Esophagus muscularis mucosa (tissue), 4 donors: ENCODE measurements at regions not wholly inside any gene's neighbourhood (a gene's known extent, or its start where the extent isn't known, plus 50 kb on each side); places are given as distances from the start of the nearest gene placed in this dataset.

Source experiments
- DNase-seq: peaks from one replicate; pipeline ENCODE4 v3.0.0-alpha.2; 2017; ENCODE audit errors: extremely low spot score
- H3K27ac ChIP-seq, 4 donors: fragments of 200-600 bp; sonication (generic); replicated peaks in 1 of 4; 1 replicate in 3 of 4; 2 replicates in 1 of 4; pipeline ENCODE4 v1.5.1; 2016 to 2019; ENCODE audit warnings: mild to moderate bottlenecking in 1 of 4
- H3K27me3 ChIP-seq, 4 donors: fragments of 200-600 bp; sonication (generic); one replicate each; pipeline versions ENCODE4 v1.5.1 to v1.6.0; 2016 to 2019
- H3K36me3 ChIP-seq, 4 donors: fragments of 200-600 bp; sonication (generic); one replicate each; pipeline ENCODE4 v1.5.1; 2016 to 2019
- H3K4me1 ChIP-seq, 4 donors: fragments of 200-600 bp; sonication (generic); one replicate each; pipeline ENCODE4 v1.5.1; 2016 to 2019
- H3K4me3 ChIP-seq, 4 donors: fragments of 200-600 bp; sonication (generic); 1 replicate in 2 of 4; 2 replicates in 2 of 4; pipeline ENCODE4 v1.5.1; 2016 to 2019; ENCODE audit warnings: mild to moderate bottlenecking in 4 of 4, moderate library complexity in 1 of 4
- H3K9me3 ChIP-seq, 4 donors: fragments of 200-600 bp; sonication (generic); 1 replicate in 3 of 4; 2 replicates in 1 of 4; pipeline ENCODE4 v1.5.1; 2016 to 2019
- EP300 ChIP-seq: sonication (generic); formaldehyde crosslinking; IDR thresholded peaks from one replicate; pipeline ENCODE4 v1.6.1; 2017; ENCODE audit warnings: antibody characterized with exemption
- POLR2A ChIP-seq: fragments of 450-650 bp; IDR thresholded peaks from one replicate; pipeline ENCODE4 v1.6.1; 2017; ENCODE audit warnings: antibody characterized with exemption, moderate library complexity, mild to moderate bottlenecking, low read depth
- POLR2AphosphoS5 ChIP-seq, 2 donors: sonication (generic); formaldehyde crosslinking; IDR thresholded peaks; one replicate each; pipeline ENCODE4 v1.6.1; 2017; ENCODE audit warnings: antibody characterized with exemption in 2 of 2
- WGBS: methylation state at CpG from one replicate; pipeline ENCODE4 v1.1.5; 2018; 5-methylcytosine and 5-hydroxymethylcytosine counted together
- intact Hi-C: fragments of 100-400 bp; cut with DNase I; formaldehyde crosslinking; loops from one replicate; pipeline ENCODE4 v1.15.1; 2023
- TF ChIP-seq, protein P1 (sequence below), 3 experiments: fragments of 200-600 bp in 2 of 3; fragments of 450-650 bp in 1 of 3; sonication (generic) in 2 of 3; IDR thresholded peaks; one replicate each; pipeline ENCODE4 v1.5.1; 2017 to 2019; ENCODE audit warnings: antibody characterized with exemption in 3 of 3, mild to moderate bottlenecking in 2 of 3, moderate library complexity in 1 of 3

DNA sequence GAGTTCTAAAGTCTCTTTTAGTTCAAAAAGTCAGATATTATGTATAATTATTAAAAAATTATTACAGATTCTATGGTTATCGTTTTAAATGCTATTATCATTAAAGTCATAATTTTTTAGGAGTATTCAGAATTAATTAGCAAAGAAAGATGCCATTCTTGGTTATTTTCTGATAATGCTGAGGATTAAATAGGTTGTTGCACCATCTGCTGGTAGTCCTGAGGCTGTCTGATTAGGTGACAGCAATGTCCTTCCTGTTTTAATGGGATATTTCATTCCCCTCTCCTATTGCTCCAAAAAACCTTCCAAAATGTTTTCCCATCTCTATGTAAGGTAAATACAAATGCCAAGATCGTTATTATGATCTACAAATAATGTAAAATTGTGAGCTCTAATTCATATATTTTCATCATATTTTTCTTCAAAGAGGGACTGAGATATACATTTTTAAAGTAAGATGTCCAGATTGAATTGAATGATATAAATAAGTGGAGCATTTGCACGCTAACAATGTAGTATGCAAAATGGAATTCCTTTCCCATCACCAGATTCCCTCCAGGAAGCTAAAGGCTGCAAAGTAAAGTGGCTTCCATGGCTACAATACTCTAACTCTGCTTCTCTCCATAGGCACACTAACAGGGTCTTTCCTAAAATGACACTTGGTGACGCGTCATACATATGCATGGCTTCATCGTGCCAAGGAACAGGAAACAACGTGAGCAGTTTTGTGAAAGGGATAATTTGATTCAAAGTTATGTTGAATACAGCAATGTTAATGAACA is 58.8 kb upstream of the AKR1E2 start:
- peak overlapping the region in 3 of 4 donors; percentile 6 to 49 (median 20) for H3K27ac ChIP-seq
- no peaks in the 10 kb centered on the region for H3K27me3 ChIP-seq
- H3K4me1 ChIP-seq, result peaks cover 28 to 40% (median 30%) of the 10 kb centered on the region in 4 donors
- WGBS, result 41% methylated on average over 7 of the region's 7 CpGs
- no peak overlapping the region for H3K4me3 ChIP-seq
- no peaks in the 10 kb centered on the region for H3K36me3 ChIP-seq
- TF ChIP-seq POLR2A (no peak), POLR2AphosphoS5 (IDR thresholded peaks at IDR 0.05) (peak in 1 of 2 donors; percentile 36)
- TF ChIP-seq, protein P1, sequence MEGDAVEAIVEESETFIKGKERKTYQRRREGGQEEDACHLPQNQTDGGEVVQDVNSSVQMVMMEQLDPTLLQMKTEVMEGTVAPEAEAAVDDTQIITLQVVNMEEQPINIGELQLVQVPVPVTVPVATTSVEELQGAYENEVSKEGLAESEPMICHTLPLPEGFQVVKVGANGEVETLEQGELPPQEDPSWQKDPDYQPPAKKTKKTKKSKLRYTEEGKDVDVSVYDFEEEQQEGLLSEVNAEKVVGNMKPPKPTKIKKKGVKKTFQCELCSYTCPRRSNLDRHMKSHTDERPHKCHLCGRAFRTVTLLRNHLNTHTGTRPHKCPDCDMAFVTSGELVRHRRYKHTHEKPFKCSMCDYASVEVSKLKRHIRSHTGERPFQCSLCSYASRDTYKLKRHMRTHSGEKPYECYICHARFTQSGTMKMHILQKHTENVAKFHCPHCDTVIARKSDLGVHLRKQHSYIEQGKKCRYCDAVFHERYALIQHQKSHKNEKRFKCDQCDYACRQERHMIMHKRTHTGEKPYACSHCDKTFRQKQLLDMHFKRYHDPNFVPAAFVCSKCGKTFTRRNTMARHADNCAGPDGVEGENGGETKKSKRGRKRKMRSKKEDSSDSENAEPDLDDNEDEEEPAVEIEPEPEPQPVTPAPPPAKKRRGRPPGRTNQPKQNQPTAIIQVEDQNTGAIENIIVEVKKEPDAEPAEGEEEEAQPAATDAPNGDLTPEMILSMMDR (IDR thresholded peaks at IDR 0.05), result peak; percentile 76 to 85 (median 82)
- H3K9me3 ChIP-seq, result no peaks in the 10 kb centered on the region
- DNase-seq, result no peak
- intact Hi-C loops, result loop anchor here (5.0 to 10.0 kb wide), 7 partner anchors 105 to 1570 kb away; partner anchors contain the start of gene KLF6

DNA sequence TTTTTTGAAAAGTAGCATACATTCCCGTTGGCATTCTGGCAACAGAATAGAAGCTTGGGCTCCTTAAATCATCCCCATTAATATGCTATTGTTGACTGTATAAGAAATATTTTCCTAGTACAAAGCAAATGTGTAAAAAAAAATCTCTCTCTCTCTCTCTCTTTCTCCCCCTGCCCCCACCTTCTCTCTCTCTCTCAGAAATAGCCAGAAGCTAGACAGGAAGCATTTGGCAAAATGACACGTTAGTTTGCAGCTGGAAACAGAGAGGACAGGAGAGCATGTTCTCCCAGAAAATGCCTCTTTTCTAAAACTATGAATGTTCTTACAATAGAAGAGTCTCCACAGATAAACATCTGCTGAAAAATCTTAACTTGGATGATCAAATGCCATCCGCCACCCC is 59.6 kb upstream of the AKR1E2 start:
- TF ChIP-seq, protein P1 (IDR thresholded peaks at IDR 0.05), result no peak
- TF ChIP-seq POLR2A, result no peak
- TF ChIP-seq POLR2AphosphoS5 (IDR thresholded peaks at IDR 0.05), result no peak
- TF ChIP-seq EP300, result no peak
- no peaks in the 10 kb centered on the region for H3K27me3 ChIP-seq
- no peaks in the 10 kb centered on the region for H3K9me3 ChIP-seq
- WGBS, result 58% methylated on average over 3 of the region's 3 CpGs
- no peak for DNase-seq
- intact Hi-C loops, result loop anchor here (5.0 to 10.0 kb wide), 7 partner anchors 104 to 1569 kb away; partner anchors contain the start of gene KLF6
- H3K4me1 ChIP-seq, result peaks cover 24 to 32% (median 25%) of the 10 kb centered on the region in 4 donors
- H3K36me3 ChIP-seq, result no peaks in the 10 kb centered on the region
- H3K27ac ChIP-seq, result peak overlapping the region in 3 of 4 donors; percentile 6 to 49 (median 20)
- H3K4me3 ChIP-seq, result no peak overlapping the region

DNA sequence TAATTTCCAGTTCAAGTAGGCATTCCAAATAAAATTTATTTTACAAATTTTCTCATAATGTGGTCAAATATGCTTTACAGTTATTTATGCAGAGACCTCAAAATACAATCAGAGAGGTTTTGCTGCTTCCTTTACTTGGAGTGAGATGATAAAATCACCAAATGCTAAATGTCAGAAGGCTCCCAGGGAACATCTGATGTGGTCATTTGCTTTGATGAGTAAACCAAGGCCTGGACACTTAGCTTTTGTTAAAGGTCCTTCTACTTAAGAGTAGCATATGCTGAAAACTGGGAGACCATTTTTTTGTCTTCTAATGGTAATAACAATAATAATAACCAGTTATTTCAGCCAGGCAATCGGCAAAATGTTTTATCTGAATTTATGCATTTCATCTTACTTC is 60.6 kb upstream of the AKR1E2 start:
- no peak overlapping the region for H3K4me3 ChIP-seq
- DNase-seq, result no peak
- no peaks in the 10 kb centered on the region for H3K9me3 ChIP-seq
- no peak overlapping the region for H3K27ac ChIP-seq
- intact Hi-C loops, result loop anchor here (5.0 to 10.0 kb wide), 7 partner anchors 103 to 1568 kb away; partner anchors contain the start of gene KLF6
- 97% methylated on average over 1 of the region's 1 CpG for WGBS
- TF ChIP-seq POLR2A (no peak), POLR2AphosphoS5 (IDR thresholded peaks at IDR 0.05) (no peak), EP300 (no peak)
- TF ChIP-seq, protein P1 (IDR thresholded peaks at IDR 0.05), result no peak
- no peaks in the 10 kb centered on the region for H3K36me3 ChIP-seq
- H3K4me1 ChIP-seq, result peaks cover 14 to 24% (median 15%) of the 10 kb centered on the region in 4 donors
- H3K27me3 ChIP-seq, result no peaks in the 10 kb centered on the region

DNA sequence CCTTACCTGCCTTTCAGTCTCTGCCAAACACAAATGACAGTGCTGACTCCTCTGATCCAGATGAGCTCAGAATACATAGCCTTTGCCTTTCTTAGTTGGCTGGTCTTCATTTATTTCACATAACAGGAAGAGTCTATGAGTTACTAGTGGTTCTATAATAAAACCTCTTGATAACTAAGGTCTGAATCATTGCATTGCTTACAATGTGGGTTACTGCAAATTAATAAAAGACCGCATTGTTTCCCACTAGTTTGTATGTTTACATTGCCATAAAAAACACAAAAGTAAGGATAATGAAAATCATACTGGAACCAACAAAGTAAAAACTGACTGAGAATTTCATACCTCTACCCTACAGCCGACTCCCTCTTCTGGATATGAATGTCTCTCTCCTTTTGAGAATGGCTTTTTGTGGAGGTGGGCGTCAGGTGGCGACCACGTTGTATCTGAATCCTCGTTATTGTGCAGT is 62.0 kb upstream of the AKR1E2 start:
- DNase-seq, result no peak
- H3K4me1 ChIP-seq, result peaks cover 11 to 24% (median 14%) of the 10 kb centered on the region in 4 donors
- TF ChIP-seq EP300 (no peak), POLR2AphosphoS5 (IDR thresholded peaks at IDR 0.05) (no peak)
- 89% methylated on average over 6 of the region's 6 CpGs for WGBS
- H3K27ac ChIP-seq, result no peak overlapping the region
- H3K27me3 ChIP-seq, result no peaks in the 10 kb centered on the region
- H3K9me3 ChIP-seq, result no peaks in the 10 kb centered on the region
- H3K36me3 ChIP-seq, result no peaks in the 10 kb centered on the region
- intact Hi-C loops, result loop anchor here (5.0 to 10.0 kb wide), 4 partner anchors 77 to 979 kb away; partner anchors contain the start of gene KLF6
- no peak overlapping the region for H3K4me3 ChIP-seq

DNA sequence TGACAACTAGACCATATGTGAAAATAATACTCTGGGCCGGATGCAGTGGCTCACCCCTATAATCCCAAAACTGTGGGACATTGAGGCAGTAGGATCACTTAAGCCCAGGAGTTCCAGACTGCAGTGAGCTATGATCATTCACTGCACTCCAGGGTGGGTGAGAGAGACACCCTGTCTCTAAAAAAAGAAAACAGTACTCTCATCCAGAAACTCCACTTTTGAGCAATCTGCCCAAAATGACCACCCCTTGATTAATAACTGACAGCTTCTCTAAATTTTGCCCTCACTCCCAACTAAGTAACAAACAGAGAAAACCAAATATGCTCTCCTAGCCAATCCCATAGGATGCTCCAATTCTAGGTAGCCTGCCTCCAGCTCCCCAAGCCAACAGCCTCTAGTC is 62.5 kb upstream of the AKR1E2 start:
- Histone ChIP-seq H3K4me1 (peaks cover 11 to 24% (median 14%) of the 10 kb centered on the region in 4 donors), H3K27me3 (no peaks in the 10 kb centered on the region), H3K4me3 (no peak overlapping the region), H3K27ac (no peak overlapping the region), H3K9me3 (no peaks in the 10 kb centered on the region), H3K36me3 (no peaks in the 10 kb centered on the region)
- WGBS, result 82% methylated on average over 1 of the region's 1 CpG
- intact Hi-C loops, result loop anchor here (5.0 to 10.0 kb wide), 4 partner anchors 76 to 979 kb away; partner anchors contain the start of gene KLF6
- no peak for TF ChIP-seq POLR2AphosphoS5 (IDR thresholded peaks at IDR 0.05)
- TF ChIP-seq, protein P1 (IDR thresholded peaks at IDR 0.05), result no peak
- no peak for TF ChIP-seq POLR2A
- TF ChIP-seq EP300, result no peak
- DNase-seq, result no peak
